HK-2 (cell line): ENCODE measurements at regions not wholly inside any gene's neighbourhood (a gene's known extent, or its start where the extent isn't known, plus 50 kb on each side); places are given as distances from the start of the nearest gene placed in this dataset.

ENCODE experiments used
- DNase-seq: peaks from one replicate; pipeline ENCODE4 v3.0.0-alpha.2; 2018; ENCODE audit not compliant: unreplicated experiment

GRCh38 chr5:51033215-51033614, 350.0 kb upstream of the ISL1 start:
- DNase-seq = no peak

- DNase-seq = no peak
Observed at GRCh38 chr5:51034222-51034901, 348.9 kb upstream of the ISL1 start.

- DNase-seq = no peak
Observed at GRCh38 chr5:51039424-51040329, 343.6 kb upstream of the ISL1 start.

GRCh38 chr5:51043745-51044144, 339.5 kb upstream of the ISL1 start:
- no peak for DNase-seq

GRCh38 chr5:51047369-51047768, 335.9 kb upstream of the ISL1 start:
- DNase-seq = no peak

- no peak for DNase-seq
Observed at GRCh38 chr5:51053361-51053760, 329.9 kb upstream of the ISL1 start.

GRCh38 chr5:51060953-51061352, 322.3 kb upstream of the ISL1 start:
- DNase-seq = no peak

- DNase-seq = no peak
Observed at GRCh38 chr5:51072937-51073336, 310.3 kb upstream of the ISL1 start.

- DNase-seq = no peak
Observed at GRCh38 chr5:51082741-51083140, 300.5 kb upstream of the ISL1 start.

GRCh38 chr5:51091816-51092215, 291.4 kb upstream of the ISL1 start:
- no peak for DNase-seq

GRCh38 chr5:51095486-51095885, 287.8 kb upstream of the ISL1 start:
- DNase-seq = no peak

GRCh38 chr5:51096859-51097258, 286.4 kb upstream of the ISL1 start:
- DNase-seq = no peak

- DNase-seq = no peak
Observed at GRCh38 chr5:51099173-51099853, 283.9 kb upstream of the ISL1 start.

GRCh38 chr5:51104556-51104955, 278.7 kb upstream of the ISL1 start:
- DNase-seq = no peak

GRCh38 chr5:51109786-51110410, 273.4 kb upstream of the ISL1 start:
- DNase-seq = no peak

- no peak for DNase-seq
Observed at GRCh38 chr5:51131266-51131665, 252.0 kb upstream of the ISL1 start.

- no peak for DNase-seq
Observed at GRCh38 chr5:51138164-51138563, 245.1 kb upstream of the ISL1 start.

- DNase-seq = no peak
Observed at GRCh38 chr5:51148437-51148836, 234.8 kb upstream of the ISL1 start.

- DNase-seq = no peak
Observed at GRCh38 chr5:51156222-51156621, 227.0 kb upstream of the ISL1 start.

- no peak for DNase-seq
Observed at GRCh38 chr5:51156838-51157237, 226.4 kb upstream of the ISL1 start.

GRCh38 chr5:51159164-51159563, 224.1 kb upstream of the ISL1 start:
- no peak for DNase-seq

GRCh38 chr5:51159606-51160005, 223.6 kb upstream of the ISL1 start:
- no peak for DNase-seq
